ENCODE measurements at regions not wholly inside any gene's neighbourhood (a gene's known extent, or its start where the extent isn't known, plus 50 kb on each side); places are given as distances from the start of the nearest gene placed in this dataset.

DNA sequence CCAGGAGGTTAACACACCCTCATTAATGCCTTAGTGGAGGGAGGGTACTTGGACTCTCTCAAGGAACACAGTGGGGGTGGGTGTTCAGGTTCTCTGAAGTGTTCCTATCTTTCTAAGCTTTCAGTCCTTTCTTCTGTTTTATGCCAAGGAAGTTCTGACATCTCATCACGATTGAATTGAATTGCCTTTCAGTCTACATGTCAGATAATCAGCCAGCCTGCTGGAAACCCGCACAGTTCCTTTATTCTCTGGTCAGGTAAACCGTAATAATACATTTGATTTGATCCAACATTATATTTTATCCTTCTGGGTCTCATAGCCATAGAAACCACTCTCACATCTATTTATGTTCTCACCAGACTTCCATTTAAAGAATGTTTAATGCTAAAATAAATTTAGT is 339.0 kb downstream of the RWDD3 start:
- Mint-ChIP-seq H3K27me3 (no peaks in the 10 kb centered on the region), H3K4me1 (no peaks in the 10 kb centered on the region), H3K4me3 (no peak overlapping the region), H3K27ac (no peak overlapping the region), H3K36me3 (ENCODE audit: low read depth) (no peaks in the 10 kb centered on the region), H3K9me3 (peaks cover 3% of the 10 kb centered on the region)
- ChIA-PET POLR2A (no interaction called here), CTCF (no interaction called here)
- DNase-seq = no peak

DNA sequence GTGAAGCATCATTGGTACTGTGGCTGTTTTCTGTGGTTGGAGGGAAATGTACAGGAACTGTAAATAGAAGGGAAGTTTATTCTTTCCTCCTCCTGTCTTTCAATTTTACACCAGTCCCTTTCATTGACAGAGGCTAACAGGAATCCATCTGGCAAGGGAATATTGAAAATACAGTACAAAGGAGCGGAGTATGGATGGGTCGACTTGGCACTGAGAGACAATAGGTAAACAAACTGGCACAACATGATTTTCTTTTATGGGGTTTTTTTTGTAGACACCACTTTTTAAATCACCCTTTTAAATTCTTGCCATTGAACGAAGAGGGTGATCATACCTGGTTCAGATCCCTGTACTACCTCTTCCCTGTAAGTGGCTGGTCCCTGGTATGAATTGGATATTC is 341.3 kb downstream of the RWDD3 start:
- Mint-ChIP-seq H3K27ac (no peak overlapping the region), H3K27me3 (no peaks in the 10 kb centered on the region), H3K4me1 (no peaks in the 10 kb centered on the region), H3K36me3 (ENCODE audit: low read depth) (no peaks in the 10 kb centered on the region), H3K9me3 (peaks cover 3% of the 10 kb centered on the region), H3K4me3 (no peak overlapping the region)
- DNase-seq = no peak
- CTCF ChIA-PET = no interaction called here
- POLR2A ChIA-PET = no interaction called here

DNA sequence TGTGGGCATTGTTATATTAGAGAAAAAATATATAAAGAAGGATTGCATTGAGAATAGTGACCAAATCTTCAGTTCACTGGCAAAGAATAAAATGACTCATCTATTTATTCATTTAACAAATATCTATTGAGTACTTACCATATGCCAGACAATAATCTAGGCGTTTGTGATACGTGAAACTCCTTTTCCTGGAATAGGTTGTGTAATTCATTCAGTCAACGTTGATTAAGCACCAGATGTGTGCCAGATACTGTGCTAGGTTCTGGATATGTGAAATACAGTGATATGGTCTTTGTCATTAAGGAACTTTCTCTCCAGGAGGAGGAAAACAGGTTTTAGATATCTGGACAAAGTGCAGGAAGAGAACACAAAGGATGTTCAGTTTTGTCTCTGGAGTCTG is 344.5 kb downstream of the RWDD3 start:
- Mint-ChIP-seq H3K9me3 (peaks cover 3% of the 10 kb centered on the region), H3K27me3 (no peaks in the 10 kb centered on the region), H3K36me3 (ENCODE audit: low read depth) (no peaks in the 10 kb centered on the region), H3K4me3 (no peak overlapping the region), H3K27ac (no peak overlapping the region), H3K4me1 (no peaks in the 10 kb centered on the region)
- no peak for DNase-seq
- CTCF ChIA-PET = no interaction called here
- POLR2A ChIA-PET = no interaction called here

DNA sequence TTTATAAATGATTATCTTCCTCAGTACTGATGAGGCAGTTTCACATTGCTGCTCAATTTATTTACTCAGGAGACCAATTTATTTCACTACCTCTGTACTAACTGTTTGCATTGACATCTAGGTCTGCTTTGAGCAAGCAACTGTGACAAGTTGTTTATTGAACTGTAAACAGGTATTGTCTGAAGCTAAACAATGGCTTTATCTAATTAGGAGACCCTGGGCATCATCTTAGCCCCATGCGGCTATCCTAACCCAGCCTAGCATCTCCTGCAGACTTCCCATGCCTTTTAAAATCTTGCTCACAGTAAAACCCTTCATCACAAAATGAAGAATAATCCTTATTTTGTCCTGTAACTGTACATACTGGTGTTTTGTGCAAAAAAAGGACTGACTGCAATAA is 348.2 kb downstream of the RWDD3 start:
- Mint-ChIP-seq H3K4me1 (no peaks in the 10 kb centered on the region), H3K9me3 (peaks cover 3% of the 10 kb centered on the region), H3K27ac (no peak overlapping the region), H3K27me3 (no peaks in the 10 kb centered on the region), H3K4me3 (no peak overlapping the region), H3K36me3 (ENCODE audit: low read depth) (no peaks in the 10 kb centered on the region)
- DNase-seq = no peak
- POLR2A ChIA-PET = no interaction called here
- CTCF ChIA-PET = no interaction called here

DNA sequence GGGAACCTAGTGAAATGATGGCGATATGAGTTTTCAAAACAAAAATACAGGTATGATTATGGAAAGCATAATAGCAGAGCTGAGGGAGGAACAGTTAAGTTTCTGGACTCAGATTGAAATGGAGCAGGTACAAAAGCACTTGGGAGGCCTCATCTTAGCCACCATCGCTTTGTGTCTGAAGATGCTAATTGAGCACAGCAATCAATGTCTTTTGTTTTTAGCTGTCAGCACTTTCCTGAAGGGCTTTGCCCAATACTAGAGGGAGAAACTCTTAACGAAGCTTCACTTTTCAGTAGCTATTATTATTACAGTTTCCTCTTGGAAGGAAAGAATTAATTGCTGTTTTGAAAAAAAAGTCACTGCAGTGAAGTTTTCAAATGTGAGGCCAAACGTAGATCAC is 348.7 kb downstream of the RWDD3 start:
- no peaks in the 10 kb centered on the region for H3K27me3 Mint-ChIP-seq
- H3K4me1 Mint-ChIP-seq = no peaks in the 10 kb centered on the region
- no peaks in the 10 kb centered on the region for H3K36me3 Mint-ChIP-seq (ENCODE audit: low read depth)
- H3K4me3 Mint-ChIP-seq = no peak overlapping the region
- no peak overlapping the region for H3K27ac Mint-ChIP-seq
- ChIA-PET POLR2A (no interaction called here), CTCF (no interaction called here)
- peaks cover 3% of the 10 kb centered on the region for H3K9me3 Mint-ChIP-seq
- no peak for DNase-seq

DNA sequence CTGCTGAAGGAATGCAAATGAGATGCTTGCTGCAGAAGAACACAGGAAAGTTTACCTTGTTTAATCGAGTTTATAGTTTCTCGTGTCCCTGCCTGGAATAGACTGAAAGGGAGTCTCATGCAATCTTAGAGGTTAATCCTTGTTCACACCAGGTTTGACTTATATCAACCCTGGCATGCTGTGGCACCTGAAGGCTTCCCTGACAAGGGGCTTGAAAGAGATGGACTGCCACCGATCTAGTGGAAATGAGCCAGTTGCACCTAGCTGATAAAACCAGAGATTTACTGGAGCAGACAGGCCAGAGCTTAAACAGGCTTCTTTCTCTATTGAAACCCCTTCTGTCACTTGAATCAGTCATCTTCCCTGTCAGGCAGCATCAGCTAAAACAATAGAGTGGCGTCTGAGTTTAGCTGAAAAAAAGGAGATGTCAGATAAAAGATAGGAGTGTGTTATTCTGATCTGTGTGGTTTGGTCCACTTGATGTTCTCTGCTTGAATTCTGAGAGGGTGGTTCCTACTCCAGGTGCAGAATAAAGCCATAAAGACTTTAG is 349.7 kb downstream of the RWDD3 start:
- ChIA-PET POLR2A (no interaction called here), CTCF (no interaction called here)
- no peak for DNase-seq
- Mint-ChIP-seq H3K27ac (no peak overlapping the region), H3K27me3 (no peaks in the 10 kb centered on the region), H3K36me3 (ENCODE audit: low read depth) (no peaks in the 10 kb centered on the region), H3K4me1 (no peaks in the 10 kb centered on the region), H3K9me3 (peaks cover 6% of the 10 kb centered on the region), H3K4me3 (no peak overlapping the region)

DNA sequence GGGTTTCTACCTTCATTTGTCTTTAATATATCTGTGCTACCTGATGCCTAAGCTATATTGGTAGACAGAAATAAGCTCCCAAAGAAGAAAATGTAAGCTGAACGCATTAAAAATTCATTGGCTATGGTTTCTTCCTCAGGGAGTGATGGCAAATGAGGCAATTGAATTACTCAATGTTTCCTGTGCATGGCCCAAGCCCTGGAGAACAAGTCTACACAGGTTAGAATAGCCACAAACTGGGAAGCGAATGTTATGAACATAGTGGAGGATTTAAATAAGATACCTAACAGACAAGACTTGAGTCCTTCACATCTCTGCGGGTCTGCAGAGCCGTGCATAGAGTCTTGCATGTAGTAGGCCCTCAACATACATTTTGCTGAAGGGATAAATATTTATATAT is 350.3 kb downstream of the RWDD3 start:
- no peaks in the 10 kb centered on the region for H3K4me1 Mint-ChIP-seq
- H3K27me3 Mint-ChIP-seq = no peaks in the 10 kb centered on the region
- no peak overlapping the region for H3K4me3 Mint-ChIP-seq
- no peaks in the 10 kb centered on the region for H3K36me3 Mint-ChIP-seq (ENCODE audit: low read depth)
- peaks cover 6% of the 10 kb centered on the region for H3K9me3 Mint-ChIP-seq
- no peak for DNase-seq
- no peak overlapping the region for H3K27ac Mint-ChIP-seq
- POLR2A ChIA-PET = no interaction called here
- CTCF ChIA-PET = no interaction called here

DNA sequence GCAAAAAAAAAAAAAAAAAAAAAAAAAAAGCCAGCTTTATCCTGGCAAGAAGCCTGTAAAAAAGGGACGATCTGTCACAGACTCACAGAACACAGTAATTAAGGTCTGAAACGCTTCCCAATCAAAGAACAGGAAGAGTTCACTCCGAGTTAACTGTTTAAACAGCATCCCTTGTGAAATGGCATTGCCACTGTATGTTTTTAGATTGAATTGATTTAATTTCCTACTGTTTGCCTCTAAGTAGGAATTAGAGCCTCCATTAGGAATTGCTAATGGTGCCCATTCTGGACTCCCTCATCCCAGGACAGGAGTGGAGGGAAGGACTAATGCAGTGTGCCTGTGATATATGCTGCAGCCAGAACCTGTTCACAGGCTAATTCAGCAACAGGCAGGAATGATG is 370.8 kb downstream of the RWDD3 start:
- H3K27me3 Mint-ChIP-seq = no peaks in the 10 kb centered on the region
- H3K27ac Mint-ChIP-seq = no peak overlapping the region
- no peaks in the 10 kb centered on the region for H3K36me3 Mint-ChIP-seq (ENCODE audit: low read depth)
- DNase-seq = no peak
- CTCF ChIA-PET = no interaction called here
- no peaks in the 10 kb centered on the region for H3K9me3 Mint-ChIP-seq
- H3K4me1 Mint-ChIP-seq = no peaks in the 10 kb centered on the region
- POLR2A ChIA-PET = no interaction called here
- no peak overlapping the region for H3K4me3 Mint-ChIP-seq

DNA sequence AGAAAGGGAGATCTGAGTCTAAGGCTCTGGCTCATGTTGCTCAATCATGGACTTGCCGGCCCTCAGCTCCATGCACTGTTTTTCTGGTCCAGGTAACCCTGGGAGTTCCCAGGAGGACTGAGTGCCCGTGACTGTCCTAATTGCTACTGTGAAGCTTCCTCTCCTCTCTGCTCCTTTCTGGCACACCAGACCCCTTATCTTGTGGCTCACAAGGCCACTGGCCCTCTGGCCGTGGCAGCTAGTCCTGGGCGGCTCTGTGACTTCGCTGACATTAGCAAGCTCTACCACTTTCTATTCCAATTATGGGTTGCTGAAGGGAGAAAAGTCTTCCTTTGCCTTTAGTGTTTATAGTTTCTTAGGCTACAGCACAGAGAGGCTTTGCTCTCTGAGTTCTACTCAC is 380.2 kb downstream of the RWDD3 start:
- no peaks in the 10 kb centered on the region for H3K4me1 Mint-ChIP-seq
- no peaks in the 10 kb centered on the region for H3K36me3 Mint-ChIP-seq (ENCODE audit: low read depth)
- H3K27ac Mint-ChIP-seq = no peak overlapping the region
- H3K27me3 Mint-ChIP-seq = no peaks in the 10 kb centered on the region
- CTCF ChIA-PET = no interaction called here
- no peaks in the 10 kb centered on the region for H3K9me3 Mint-ChIP-seq
- no peak overlapping the region for H3K4me3 Mint-ChIP-seq
- DNase-seq = no peak
- POLR2A ChIA-PET = no interaction called here

DNA sequence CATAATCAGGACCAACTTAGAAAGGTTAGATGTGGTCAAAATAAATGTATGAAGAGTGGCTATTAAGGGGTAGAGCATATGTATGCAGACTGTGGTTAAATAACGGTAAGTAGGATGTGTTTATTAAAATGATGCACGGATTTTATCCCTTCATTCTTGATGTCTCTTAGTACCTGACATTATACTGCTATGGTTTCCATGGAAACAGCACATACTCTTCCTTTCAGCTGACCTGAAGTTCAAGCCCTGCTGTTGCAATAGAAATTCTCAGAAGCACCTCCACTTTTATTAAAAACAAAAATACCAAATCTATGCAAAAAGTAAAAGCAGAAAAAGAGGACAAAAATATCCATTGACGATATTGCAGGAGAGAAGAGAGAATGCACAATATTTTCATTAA is 381.4 kb downstream of the RWDD3 start:
- H3K27me3 Mint-ChIP-seq = no peaks in the 10 kb centered on the region
- no peaks in the 10 kb centered on the region for H3K9me3 Mint-ChIP-seq
- no peak overlapping the region for H3K27ac Mint-ChIP-seq
- no peak for DNase-seq
- H3K4me3 Mint-ChIP-seq = no peak overlapping the region
- ChIA-PET CTCF (no interaction called here), POLR2A (no interaction called here)
- no peaks in the 10 kb centered on the region for H3K36me3 Mint-ChIP-seq (ENCODE audit: low read depth)
- no peaks in the 10 kb centered on the region for H3K4me1 Mint-ChIP-seq

DNA sequence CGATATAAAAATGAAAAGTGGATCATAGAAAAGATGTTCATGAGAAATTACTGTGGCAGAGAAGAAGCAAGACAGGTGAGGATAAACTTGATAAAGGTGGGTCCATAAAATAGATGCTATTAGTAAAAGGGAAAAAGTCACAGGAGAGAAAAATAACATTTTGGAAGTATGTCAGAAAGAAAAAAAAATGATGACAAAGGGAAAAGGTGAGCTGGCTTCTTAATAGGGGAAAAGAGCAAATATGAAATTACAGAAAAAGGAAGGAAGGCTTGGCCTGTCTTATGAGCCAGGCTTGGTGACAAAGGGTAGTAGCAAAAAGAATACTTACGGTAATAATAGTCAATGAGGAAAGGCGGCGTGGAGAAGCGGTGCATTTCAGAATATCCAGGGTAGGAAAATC is 386.1 kb downstream of the RWDD3 start:
- DNase-seq = no peak
- no peaks in the 10 kb centered on the region for H3K27me3 Mint-ChIP-seq
- H3K36me3 Mint-ChIP-seq (ENCODE audit: low read depth) = no peaks in the 10 kb centered on the region
- ChIA-PET CTCF (no interaction called here), POLR2A (no interaction called here)
- H3K4me3 Mint-ChIP-seq = no peak overlapping the region
- no peaks in the 10 kb centered on the region for H3K4me1 Mint-ChIP-seq
- no peaks in the 10 kb centered on the region for H3K9me3 Mint-ChIP-seq
- H3K27ac Mint-ChIP-seq = no peak overlapping the region

DNA sequence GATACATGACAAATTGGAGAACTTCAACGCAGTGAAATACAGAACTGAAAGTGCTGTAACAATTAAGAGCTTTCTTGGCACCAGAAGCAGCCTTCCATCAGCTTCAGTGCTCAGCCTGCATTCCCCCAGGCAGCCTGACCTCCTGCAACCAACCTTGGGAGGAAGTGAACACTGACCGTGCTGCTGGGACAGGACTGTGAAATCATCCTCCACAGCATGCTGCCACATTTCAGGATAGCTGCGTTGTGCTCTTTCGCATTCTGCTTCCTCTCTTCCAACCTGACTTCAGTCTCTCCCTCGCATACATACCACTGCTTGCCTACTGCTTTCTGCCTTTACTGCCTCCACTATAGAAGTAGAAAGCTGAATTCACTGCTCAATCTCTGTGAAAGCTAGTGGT is 388.6 kb downstream of the RWDD3 start:
- H3K27ac Mint-ChIP-seq = no peak overlapping the region
- no peak for DNase-seq
- no peak overlapping the region for H3K4me3 Mint-ChIP-seq
- CTCF ChIA-PET = no interaction called here
- no peaks in the 10 kb centered on the region for H3K36me3 Mint-ChIP-seq (ENCODE audit: low read depth)
- no peaks in the 10 kb centered on the region for H3K4me1 Mint-ChIP-seq
- H3K27me3 Mint-ChIP-seq = no peaks in the 10 kb centered on the region
- POLR2A ChIA-PET = no interaction called here
- no peaks in the 10 kb centered on the region for H3K9me3 Mint-ChIP-seq

DNA sequence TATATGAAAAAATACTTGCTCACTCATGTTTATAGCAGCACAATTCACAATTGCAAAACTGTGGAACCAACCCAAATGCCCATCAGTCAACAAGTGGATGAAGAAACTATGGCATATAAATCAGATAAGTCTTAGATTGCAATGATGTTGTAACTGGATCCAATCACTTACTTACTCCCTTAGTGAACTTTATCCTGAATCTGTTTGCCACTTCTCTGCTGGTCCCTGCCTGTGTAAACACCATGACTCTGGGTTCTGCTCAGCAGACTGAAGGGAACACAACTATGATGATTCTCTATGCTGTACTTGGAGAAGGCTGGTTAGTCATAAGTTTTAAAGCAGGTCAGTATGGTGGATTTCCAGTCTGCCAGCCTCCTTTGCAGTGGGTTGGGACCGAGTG is 391.2 kb downstream of the RWDD3 start:
- H3K27ac Mint-ChIP-seq = no peak overlapping the region
- CTCF ChIA-PET = no interaction called here
- H3K4me3 Mint-ChIP-seq = no peak overlapping the region

DNA sequence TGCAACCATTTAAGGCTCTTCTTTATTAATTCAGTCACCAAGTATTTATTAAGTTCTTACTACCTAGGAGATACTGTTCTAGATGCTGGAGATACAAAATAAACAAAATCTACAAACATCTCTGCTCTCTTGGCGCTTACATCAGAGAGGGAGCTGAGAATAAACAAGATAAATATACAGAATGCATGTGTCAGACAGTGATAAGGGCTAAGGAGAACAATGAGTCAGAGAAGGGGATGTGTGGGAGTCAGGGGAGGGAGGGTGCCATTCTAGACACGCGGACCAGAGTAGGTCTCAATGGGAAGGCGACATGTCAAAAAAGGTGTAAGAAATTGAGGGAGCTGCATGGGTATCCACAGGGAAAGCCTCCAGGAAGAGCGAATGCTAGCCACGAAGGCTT is 393.2 kb downstream of the RWDD3 start:
- Mint-ChIP-seq H3K27ac (no peak overlapping the region), H3K9me3 (no peaks in the 10 kb centered on the region), H3K4me1 (no peaks in the 10 kb centered on the region), H3K36me3 (ENCODE audit: low read depth) (no peaks in the 10 kb centered on the region), H3K27me3 (no peaks in the 10 kb centered on the region), H3K4me3 (no peak overlapping the region)
- ChIA-PET CTCF (no interaction called here), POLR2A (no interaction called here)
- DNase-seq = no peak

More for the DNA sequence above, 391.2 kb downstream of the RWDD3 start:
- Mint-ChIP-seq H3K9me3 (no peaks in the 10 kb centered on the region), H3K4me1 (no peaks in the 10 kb centered on the region), H3K36me3 (ENCODE audit: low read depth) (no peaks in the 10 kb centered on the region), H3K27me3 (no peaks in the 10 kb centered on the region)
- POLR2A ChIA-PET = no interaction called here
- DNase-seq = no peak

DNA sequence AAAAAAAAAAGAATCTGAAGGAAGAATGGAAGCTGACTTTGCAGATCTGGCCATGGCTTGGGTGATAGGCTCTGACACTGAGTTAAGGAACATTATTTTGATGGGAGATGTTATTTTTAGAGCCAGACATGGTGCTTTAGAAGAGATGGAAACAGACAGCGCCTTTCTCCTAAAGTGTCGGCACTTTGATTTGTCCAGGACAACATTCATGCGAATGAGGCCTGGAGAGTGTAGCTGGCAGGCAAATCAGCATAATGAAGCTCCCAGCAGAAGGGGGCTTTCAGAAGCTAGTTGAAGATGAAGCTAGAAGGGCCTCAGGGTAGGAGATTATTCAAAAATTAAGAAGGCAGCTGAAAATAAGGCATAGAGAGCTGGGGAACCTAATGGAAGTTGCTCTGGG is 397.7 kb downstream of the RWDD3 start:
- Mint-ChIP-seq H3K36me3 (ENCODE audit: low read depth) (no peaks in the 10 kb centered on the region), H3K27me3 (no peaks in the 10 kb centered on the region), H3K27ac (no peak overlapping the region), H3K4me3 (no peak overlapping the region), H3K9me3 (no peaks in the 10 kb centered on the region), H3K4me1 (no peaks in the 10 kb centered on the region)
- ChIA-PET CTCF (no interaction called here), POLR2A (no interaction called here)
- no peak for DNase-seq
